ENCODE measurements at regions not wholly inside any gene's neighbourhood (a gene's known extent, or its start where the extent isn't known, plus 50 kb on each side); places are given as distances from the start of the nearest gene placed in this dataset.
A peak's percentile ranks its signal among the peaks of the same experiment; 100 is the strongest.
"Not testable (repeated sequence)": the region's sequence is repeated elsewhere in the genome, so short reads cannot be mapped to it uniquely, and the experiment has no call there.

GRCh38 chr1:118820864-118821263, 167.3 kb downstream of the TBX15 start:
- TF ChIP-seq CTCF (IDR thresholded peaks at IDR 0.05) = no peak
- Histone ChIP-seq H3K27ac (peak overlapping the region in 1 of 2 donors; percentile 5), H3K27me3 (no peaks in the 10 kb centered on the region), H3K4me1 (peaks cover 0 to 15% (median 0%) of the 10 kb centered on the region in 4 donors), H3K4me3 (no peak overlapping the region), H3K9me3 (no peaks in the 10 kb centered on the region), H3K36me3 (no peaks in the 10 kb centered on the region)
- intact Hi-C loops (cut with DNase I; ENCODE audit: low total_unique reads) = no loop called here
- DNase-seq = no peak

GRCh38 chr1:118815909-118816308, 172.2 kb downstream of the TBX15 start:
- Histone ChIP-seq H3K9me3 (no peaks in the 10 kb centered on the region), H3K4me1 (peaks cover 0 to 4% (median 0%) of the 10 kb centered on the region in 4 donors), H3K27me3 (no peaks in the 10 kb centered on the region), H3K27ac (no peak overlapping the region), H3K36me3 (no peaks in the 10 kb centered on the region), H3K4me3 (no peak overlapping the region)
- intact Hi-C loops (cut with DNase I; ENCODE audit: low total_unique reads) = no loop called here
- no peak for DNase-seq
- TF ChIP-seq CTCF (IDR thresholded peaks at IDR 0.05) = no peak

GRCh38 chr1:118812555-118812954, 175.6 kb downstream of the TBX15 start:
- intact Hi-C loops (cut with DNase I; ENCODE audit: low total_unique reads) = no loop called here
- H3K4me1 ChIP-seq = no peaks in the 10 kb centered on the region

GRCh38 chr1:118811156-118811555, 177.0 kb downstream of the TBX15 start:
- H3K27ac ChIP-seq = no peak overlapping the region
- no peak overlapping the region for H3K4me3 ChIP-seq
- intact Hi-C loops (cut with DNase I; ENCODE audit: low total_unique reads) = no loop called here
- no peaks in the 10 kb centered on the region for H3K27me3 ChIP-seq
- no peaks in the 10 kb centered on the region for H3K36me3 ChIP-seq
- DNase-seq = no peak
- no peak for TF ChIP-seq CTCF (IDR thresholded peaks at IDR 0.05)
- H3K4me1 ChIP-seq = no peaks in the 10 kb centered on the region
- H3K9me3 ChIP-seq = no peaks in the 10 kb centered on the region

More at GRCh38 chr1:118812555-118812954, 175.6 kb downstream of the TBX15 start:
- Histone ChIP-seq H3K36me3 (no peaks in the 10 kb centered on the region), H3K9me3 (no peaks in the 10 kb centered on the region), H3K27ac (no peak overlapping the region), H3K27me3 (no peaks in the 10 kb centered on the region), H3K4me3 (no peak overlapping the region)
- no peak for DNase-seq
- TF ChIP-seq CTCF (IDR thresholded peaks at IDR 0.05) = no peak

GRCh38 chr1:118809586-118809985, 178.6 kb downstream of the TBX15 start:
- intact Hi-C loops (cut with DNase I; ENCODE audit: low total_unique reads) = no loop called here
- TF ChIP-seq CTCF (IDR thresholded peaks at IDR 0.05) = no peak
- DNase-seq = no peak
- H3K27ac ChIP-seq = no peak overlapping the region
- H3K4me1 ChIP-seq = no peaks in the 10 kb centered on the region
- no peaks in the 10 kb centered on the region for H3K9me3 ChIP-seq
- no peaks in the 10 kb centered on the region for H3K36me3 ChIP-seq
- H3K27me3 ChIP-seq = no peaks in the 10 kb centered on the region
- H3K4me3 ChIP-seq = no peak overlapping the region

GRCh38 chr1:118803128-118803527, 185.0 kb downstream of the TBX15 start:
- intact Hi-C loops (cut with DNase I; ENCODE audit: low total_unique reads); H3K27me3 ChIP-seq; H3K4me1 ChIP-seq; DNase-seq; H3K36me3 ChIP-seq; H3K9me3 ChIP-seq; H3K27ac ChIP-seq; H3K4me3 ChIP-seq: not testable (repeated sequence)
